ENCODE measurements at regions not wholly inside any gene's neighbourhood (a gene's known extent, or its start where the extent isn't known, plus 50 kb on each side); places are given as distances from the start of the nearest gene placed in this dataset.

- FAIRE-seq (no peak), DNase-seq (ENCODE audit: low read depth in 1 of 2, low spot score in 2 of 2) (no peak)
- Histone ChIP-seq H3K9ac (replicated peaks in 1 of 4; ENCODE audit: extremely low read depth in 1 of 4, low read depth in 3 of 4, low read length in 3 of 4) (no peak overlapping the region), H2BK5ac (ENCODE audit: low read depth, low read length) (no peak overlapping the region), H3K9me3 (ENCODE audit: insufficient read depth in 2 of 2, low read depth in 1 of 2, low read length in 1 of 2) (no peaks in the 10 kb centered on the region), H3K56ac (replicated peaks; ENCODE audit: insufficient read length, low read depth, low read length) (no peak overlapping the region), H4K91ac (replicated peaks; ENCODE audit: insufficient read length, low read length) (no peak overlapping the region), H2BK120ac (replicated peaks; ENCODE audit: low read depth, low read length) (no peak overlapping the region), H3K27ac (ENCODE audit: low read depth, low read length) (no peak overlapping the region), H3K36me3 (ENCODE audit: control insufficient read depth in 2 of 4, insufficient read depth in 4 of 4, low read length in 3 of 4) (no peaks in the 10 kb centered on the region), H3K23me2 (ENCODE audit: low read depth, low read length) (no peaks in the 10 kb centered on the region), H3K4me2 (ENCODE audit: insufficient read depth in 1 of 2, low read depth in 2 of 2, low read length in 2 of 2) (no peak overlapping the region), H3K14ac (ENCODE audit: insufficient read length) (no peak overlapping the region), H3K4me1 (replicated peaks in 1 of 4; ENCODE audit: control insufficient read depth in 3 of 4, insufficient read depth in 4 of 4, low read length in 3 of 4) (no peaks in the 10 kb centered on the region), H2AFZ (ENCODE audit: low read length) (no peak overlapping the region), H3K4ac (replicated peaks; ENCODE audit: insufficient read length, low read depth, low read length) (no peak overlapping the region), H4K8ac (ENCODE audit: extremely low read depth, insufficient read depth, low read length) (no peak overlapping the region), H4K5ac (ENCODE audit: insufficient read length, low read depth, low read length) (no peak overlapping the region), H3K27me3 (replicated peaks in 1 of 4; ENCODE audit: control insufficient read depth in 3 of 4, extremely low read depth in 1 of 4, insufficient read depth in 3 of 4, low read length in 3 of 4) (peaks cover 0 to 1% (median 0%) of the 10 kb centered on the region in 4 experiments; a peak in 1 of 7 replicates), H3K79me1 (ENCODE audit: low read depth, low read length) (no peaks in the 10 kb centered on the region), H2BK15ac (ENCODE audit: low read length) (no peak overlapping the region), H3K4me3 (ENCODE audit: extremely low read depth in 1 of 4, insufficient read depth in 2 of 4, low read depth in 3 of 4, low read length in 4 of 4) (no peak overlapping the region), H2BK20ac (ENCODE audit: low read length) (no peak overlapping the region), H2BK12ac (ENCODE audit: low read depth, low read length) (no peak overlapping the region), H3K23ac (ENCODE audit: insufficient read length) (no peak overlapping the region), H3K79me2 (ENCODE audit: control insufficient read depth in 1 of 2, insufficient read depth in 2 of 2, low read length in 2 of 2) (no peaks in the 10 kb centered on the region), H4K20me1 (replicated peaks in 1 of 2; ENCODE audit: control insufficient read depth in 1 of 2, insufficient read depth in 2 of 2, low read length in 2 of 2) (no peaks in the 10 kb centered on the region), H3K18ac (ENCODE audit: extremely low read depth, low read length) (no peak overlapping the region), H2AK5ac (ENCODE audit: low read depth, low read length) (no peak overlapping the region)
- POLR2A ChIA-PET (ENCODE audit: partially characterized antibody): interaction anchor here (0.9 kb wide), 1 partner anchor 86 kb away, joined by 3 read pairs; the partner anchor contains the start of gene THBS1
- TF ChIP-seq SP4 (IDR thresholded peaks at IDR 0.05; ENCODE audit: low read length) (no peak), FOSL1 (IDR thresholded peaks at IDR 0.05; ENCODE audit: insufficient read depth, low read depth, low read length) (no peak), SRF (IDR thresholded peaks at IDR 0.05; ENCODE audit: low read depth, low read length) (no peak), YY1 (IDR thresholded peaks at IDR 0.05; ENCODE audit: low read depth, low read length) (no peak), RXRA (IDR thresholded peaks at IDR 0.05; ENCODE audit: insufficient read depth, low read depth, low read length) (no peak)
- TF ChIP-seq, protein P1, sequence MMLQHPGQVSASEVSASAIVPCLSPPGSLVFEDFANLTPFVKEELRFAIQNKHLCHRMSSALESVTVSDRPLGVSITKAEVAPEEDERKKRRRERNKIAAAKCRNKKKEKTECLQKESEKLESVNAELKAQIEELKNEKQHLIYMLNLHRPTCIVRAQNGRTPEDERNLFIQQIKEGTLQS (IDR thresholded peaks at IDR 0.05; ENCODE audit: insufficient read depth, low read depth, low read length): no peak
- 90% methylated on average over 2 of the region's 2 CpGs; no CpG with 5 or more reads in 1 of the 2 experiments for WGBS, 2 experiments (ENCODE audit: extremely low coverage in 1 of 2, insufficient coverage in 1 of 2, insufficient read length in 1 of 2, insufficient replicate concordance in 2 of 2, low coverage in 1 of 2, low lambda C conversion rate in 2 of 2, missing lambda C conversion rate in 1 of 2)
- CTCF ChIA-PET (ENCODE audit: partially characterized antibody): interaction anchor here (1.4 kb wide), 1 partner anchor 14 kb away, joined by 3 read pairs; no protein-coding TSS in a partner anchor
These were observed 86.4 kb upstream of the THBS1 start for GRCh38 chr15:39494462-39494861.
